ENCODE measurements at regions not wholly inside any gene's neighbourhood (a gene's known extent, or its start where the extent isn't known, plus 50 kb on each side); places are given as distances from the start of the nearest gene placed in this dataset.
"Not testable (repeated sequence)": the region's sequence is repeated elsewhere in the genome, so short reads cannot be mapped to it uniquely, and the experiment has no call there.

GRCh38 chr9:79432485-79432884 is 139.3 kb upstream of the TLE4 start:
- Histone ChIP-seq H3K4me3 (no peak overlapping the region), H3K27me3 (no peaks in the 10 kb centered on the region), H3K9me3 (no peaks in the 10 kb centered on the region), H3K4me1 (no peaks in the 10 kb centered on the region), H3K36me3 (no peaks in the 10 kb centered on the region), H3K27ac (no peak overlapping the region)
- no peak for TF ChIP-seq POLR2AphosphoS5 (IDR thresholded peaks at IDR 0.05)
- TF ChIP-seq POLR2A (IDR thresholded peaks at IDR 0.05) = no peak
- no peak for TF ChIP-seq CTCF (IDR thresholded peaks at IDR 0.05)
- intact Hi-C loops (cut with DNase I; ENCODE audit: low total_unique reads) = no loop called here
- DNase-seq (ENCODE audit: low spot score in 2 of 2) = no peak

GRCh38 chr9:79433703-79434102 is 138.1 kb upstream of the TLE4 start:
- no peak for DNase-seq (ENCODE audit: low spot score in 2 of 2)
- no peak overlapping the region for H3K4me3 ChIP-seq
- H3K36me3 ChIP-seq = no peaks in the 10 kb centered on the region
- no peaks in the 10 kb centered on the region for H3K4me1 ChIP-seq
- intact Hi-C loops (cut with DNase I; ENCODE audit: low total_unique reads) = no loop called here
- TF ChIP-seq CTCF (IDR thresholded peaks at IDR 0.05) (no peak), POLR2AphosphoS5 (IDR thresholded peaks at IDR 0.05) (no peak), POLR2A (IDR thresholded peaks at IDR 0.05) (no peak)
- no peaks in the 10 kb centered on the region for H3K9me3 ChIP-seq
- H3K27me3 ChIP-seq = no peaks in the 10 kb centered on the region
- H3K27ac ChIP-seq = no peak overlapping the region

GRCh38 chr9:79439221-79439620 is 132.5 kb upstream of the TLE4 start:
- H3K36me3 ChIP-seq; H3K4me3 ChIP-seq; intact Hi-C loops (cut with DNase I; ENCODE audit: low total_unique reads); H3K27me3 ChIP-seq; H3K9me3 ChIP-seq; DNase-seq (ENCODE audit: low spot score in 2 of 2); H3K27ac ChIP-seq; H3K4me1 ChIP-seq: not testable (repeated sequence)

GRCh38 chr9:79446523-79447307 is 125.0 kb upstream of the TLE4 start:
- intact Hi-C loops (cut with DNase I; ENCODE audit: low total_unique reads) = no loop called here
- Histone ChIP-seq H3K4me1 (no peaks in the 10 kb centered on the region), H3K36me3 (no peaks in the 10 kb centered on the region), H3K27me3 (no peaks in the 10 kb centered on the region), H3K9me3 (no peaks in the 10 kb centered on the region), H3K27ac (no peak overlapping the region), H3K4me3 (no peak overlapping the region)
- TF ChIP-seq POLR2AphosphoS5 (IDR thresholded peaks at IDR 0.05) (no peak), CTCF (IDR thresholded peaks at IDR 0.05) (no peak), POLR2A (IDR thresholded peaks at IDR 0.05) (no peak)
- DNase-seq (ENCODE audit: low spot score in 2 of 2) = no peak

- Histone ChIP-seq H3K4me1 (no peaks in the 10 kb centered on the region), H3K27me3 (no peaks in the 10 kb centered on the region), H3K36me3 (no peaks in the 10 kb centered on the region), H3K9me3 (no peaks in the 10 kb centered on the region), H3K27ac (no peak overlapping the region), H3K4me3 (no peak overlapping the region)
- no peak for DNase-seq (ENCODE audit: low spot score in 2 of 2)
- intact Hi-C loops (cut with DNase I; ENCODE audit: low total_unique reads) = no loop called here
- no peak for TF ChIP-seq CTCF (IDR thresholded peaks at IDR 0.05)
These were observed 124.5 kb upstream of the TLE4 start for GRCh38 chr9:79447308-79447605.

- H3K9me3 ChIP-seq = no peaks in the 10 kb centered on the region
- no peak for TF ChIP-seq POLR2AphosphoS5 (IDR thresholded peaks at IDR 0.05)
- no peak for TF ChIP-seq CTCF (IDR thresholded peaks at IDR 0.05)
- TF ChIP-seq POLR2A (IDR thresholded peaks at IDR 0.05) = no peak
- H3K27ac ChIP-seq = no peak overlapping the region
- no peaks in the 10 kb centered on the region for H3K36me3 ChIP-seq
- H3K27me3 ChIP-seq = no peaks in the 10 kb centered on the region
- no peak for DNase-seq (ENCODE audit: low spot score in 2 of 2)
- H3K4me1 ChIP-seq = no peaks in the 10 kb centered on the region
- intact Hi-C loops (cut with DNase I; ENCODE audit: low total_unique reads) = no loop called here
- no peak overlapping the region for H3K4me3 ChIP-seq
These were observed 124.0 kb upstream of the TLE4 start for GRCh38 chr9:79447762-79448161.

Data from breast epithelium (tissue), 4 donors.